ENCODE measurements at regions not wholly inside any gene's neighbourhood (a gene's known extent, or its start where the extent isn't known, plus 50 kb on each side); places are given as distances from the start of the nearest gene placed in this dataset.

GRCh38 chr2:40020997-40021396 is 241.9 kb upstream of the THUMPD2 start:
- H2BK15ac ChIP-seq (ENCODE audit: low read length): no peak overlapping the region
- H3K79me1 ChIP-seq (ENCODE audit: low read depth, low read length): no peaks in the 10 kb centered on the region
- H4K8ac ChIP-seq (ENCODE audit: extremely low read depth, insufficient read depth, low read length): no peak overlapping the region
- no peak overlapping the region for H4K5ac ChIP-seq (ENCODE audit: insufficient read length, low read depth, low read length)
- H3K36me3 ChIP-seq (ENCODE audit: control insufficient read depth in 2 of 4, insufficient read depth in 4 of 4, low read length in 3 of 4): 0 out of 8 replicates have a peak, but pooled peaks cover 0 to 6% (median 0%) of the 10 kb centered on the region in 4 experiments
- no peak for TF ChIP-seq RXRA (IDR thresholded peaks at IDR 0.05; ENCODE audit: insufficient read depth, low read depth, low read length)
- H2BK5ac ChIP-seq (ENCODE audit: low read depth, low read length): no peak overlapping the region
- H3K4ac ChIP-seq (replicated peaks; ENCODE audit: insufficient read length, low read depth, low read length): no peak overlapping the region
- no peak overlapping the region for H3K27ac ChIP-seq (ENCODE audit: low read depth, low read length)
- peaks cover 21 to 30% of the 10 kb centered on the region in 2 experiments for H3K9me3 ChIP-seq (ENCODE audit: insufficient read depth in 2 of 2, low read depth in 1 of 2, low read length in 1 of 2)
- H2BK20ac ChIP-seq (ENCODE audit: low read length): no peak overlapping the region
- no peak overlapping the region for H3K18ac ChIP-seq (ENCODE audit: extremely low read depth, low read length)
- no peak overlapping the region for H2BK120ac ChIP-seq (replicated peaks; ENCODE audit: low read depth, low read length)
- no peaks in the 10 kb centered on the region for H3K23me2 ChIP-seq (ENCODE audit: low read depth, low read length)
- no peak overlapping the region for H3K9ac ChIP-seq (replicated peaks in 1 of 4; ENCODE audit: extremely low read depth in 1 of 4, low read depth in 3 of 4, low read length in 3 of 4)
- DNase-seq (ENCODE audit: low read depth in 1 of 2, low spot score in 2 of 2) (no peak), FAIRE-seq (no peak)
- H4K20me1 ChIP-seq (replicated peaks in 1 of 2; ENCODE audit: control insufficient read depth in 1 of 2, insufficient read depth in 2 of 2, low read length in 2 of 2): no peaks in the 10 kb centered on the region
- H4K91ac ChIP-seq (replicated peaks; ENCODE audit: insufficient read length, low read length): no peak overlapping the region
- no peak overlapping the region for H3K14ac ChIP-seq (ENCODE audit: insufficient read length)
- H2AFZ ChIP-seq (ENCODE audit: low read length): no peak overlapping the region
- CTCF ChIA-PET (ENCODE audit: partially characterized antibody): no interaction called here
- no peak overlapping the region for H3K4me3 ChIP-seq (ENCODE audit: extremely low read depth in 1 of 4, insufficient read depth in 2 of 4, low read depth in 3 of 4, low read length in 4 of 4)
- 88% methylated on average over 1 of the region's 1 CpG; no CpG with 5 or more reads in 1 of the 2 experiments for WGBS, 2 experiments (ENCODE audit: extremely low coverage in 1 of 2, insufficient coverage in 1 of 2, insufficient read length in 1 of 2, insufficient replicate concordance in 2 of 2, low coverage in 1 of 2, low lambda C conversion rate in 2 of 2, missing lambda C conversion rate in 1 of 2)
- H2AK5ac ChIP-seq (ENCODE audit: low read depth, low read length): no peak overlapping the region
- POLR2A ChIA-PET (ENCODE audit: partially characterized antibody): no interaction called here
- H3K79me2 ChIP-seq (ENCODE audit: control insufficient read depth in 1 of 2, insufficient read depth in 2 of 2, low read length in 2 of 2): no peaks in the 10 kb centered on the region
- no peaks in the 10 kb centered on the region for H3K27me3 ChIP-seq (replicated peaks in 1 of 4; ENCODE audit: control insufficient read depth in 3 of 4, extremely low read depth in 1 of 4, insufficient read depth in 3 of 4, low read length in 3 of 4)
- no peaks in the 10 kb centered on the region for H3K4me1 ChIP-seq (replicated peaks in 1 of 4; ENCODE audit: control insufficient read depth in 3 of 4, insufficient read depth in 4 of 4, low read length in 3 of 4)
- no peak overlapping the region for H2BK12ac ChIP-seq (ENCODE audit: low read depth, low read length)
- no peak overlapping the region for H3K56ac ChIP-seq (replicated peaks; ENCODE audit: insufficient read length, low read depth, low read length)
- H3K23ac ChIP-seq (ENCODE audit: insufficient read length): no peak overlapping the region
- H3K4me2 ChIP-seq (ENCODE audit: insufficient read depth in 1 of 2, low read depth in 2 of 2, low read length in 2 of 2): no peak overlapping the region

Measured in H1 (cell line).